K562 (cell line): ENCODE measurements at regions not wholly inside any gene's neighbourhood (a gene's known extent, or its start where the extent isn't known, plus 50 kb on each side); places are given as distances from the start of the nearest gene placed in this dataset.

Experiments used
- ATAC-seq: fragments of 200-7000 bp; cut with Tn5 transposase; 3 replicates; pipeline ENCODE4 v1.9.1; 2020; ENCODE audit warnings: moderate library complexity
- BruUV-seq: library from RNA; stranded (reverse); fragments of 400-500 nt; replicated peaks from 2 replicates; lab custom pipeline; 2021; lab: Mats Ljungman, UMichigan
- CTCF ChIA-PET: fragments of 300-600 bp; formaldehyde crosslinking; extraction: SDS; loops from one replicate; lab custom pipeline; 2021; ENCODE audit warnings: low intra/inter-chr PET ratio; lab: Yijun Ruan, JAX
- POLR2A ChIA-PET: fragments of 300-600, 350-650 bp; sonication (Branson Sonifier 250); formaldehyde crosslinking; extraction: SDS; loops from one replicate; lab custom pipeline; 2021; ENCODE audit warnings: antibody characterized with exemption, inconsistent platforms; lab: Yijun Ruan, JAX
- DNase-seq, 4 experiments: peaks; one replicate each; pipeline versions ENCODE4 v3.0.0 to v3.0.0-alpha.2; 2011 to 2018; ENCODE audit warnings: low spot score in 3 of 4, mixed read lengths in 3 of 4; ENCODE audit errors: extremely low read depth in 1 of 4
- FAIRE-seq: peaks from 2 replicates; lab custom pipeline; 2011; peaks lifted over from hg19 to GRCh38; lab: Jason Lieb, UNC
- H2AFZ ChIP-seq: 2 replicates; pipeline ENCODE4 v1.6.0; 2011; ENCODE audit warnings: low read depth, low read length, control low read depth, inconsistent platforms
- H3K27ac ChIP-seq: fragments of 200-600 bp; 3 replicates; pipeline ENCODE4 v1.8.0; 2011; ENCODE audit warnings: low read depth, mild to moderate bottlenecking, control low read depth, inconsistent platforms, low read length, moderate library complexity, mixed read lengths; ENCODE audit errors: extremely low read depth
- H3K27me3 ChIP-seq, 2 experiments: fragments of 300-600 bp in 1 of 2; 2 replicates in 1 of 2; 3 replicates in 1 of 2; pipeline versions ENCODE4 v1.6.0 to v1.8.0; 2011; ENCODE audit warnings: inconsistent platforms in 2 of 2, low read length in 2 of 2, mild to moderate bottlenecking in 1 of 2, mixed read lengths in 1 of 2, moderate library complexity in 1 of 2; ENCODE audit not compliant: control insufficient read depth in 2 of 2, insufficient read depth in 2 of 2
- H3K36me3 ChIP-seq: fragments of 300-600 bp; 3 replicates; pipeline ENCODE4 v1.8.0; 2011; ENCODE audit warnings: mild to moderate bottlenecking, low read length, inconsistent platforms; ENCODE audit not compliant: control insufficient read depth, insufficient read depth
- H3K4me1 ChIP-seq, 2 experiments: fragments of 200-600 bp in 1 of 2; replicated peaks in 1 of 2; 2 replicates in 1 of 2; 3 replicates in 1 of 2; pipeline versions ENCODE4 v1.5.1 to v1.8.0; 2011; ENCODE audit warnings: inconsistent platforms in 2 of 2, low read length in 2 of 2, mild to moderate bottlenecking in 1 of 2, mixed read lengths in 1 of 2, moderate library complexity in 1 of 2; ENCODE audit not compliant: control insufficient read depth in 2 of 2, insufficient read depth in 2 of 2
- H3K4me2 ChIP-seq: 2 replicates; pipeline ENCODE4 v1.6.1; 2011; ENCODE audit warnings: low read length, control low read depth, inconsistent platforms, mixed read lengths; ENCODE audit not compliant: insufficient read depth
- H3K4me3 ChIP-seq: fragments of 200-600 bp; sonication (generic), shearing (Covaris generic); 2 replicates; pipeline ENCODE4 v1.5.1; 2016; ENCODE audit warnings: control low read depth, inconsistent platforms
- H3K79me2 ChIP-seq: fragments of 200-600 bp; 3 replicates; pipeline ENCODE4 v1.8.0; 2011; ENCODE audit warnings: low read length, inconsistent platforms; ENCODE audit not compliant: control insufficient read depth, insufficient read depth
- H3K9ac ChIP-seq, 2 experiments: 2 replicates each; pipeline versions ENCODE4 v1.6.0 to v1.6.1; 2011; ENCODE audit warnings: low read depth in 2 of 2, low read length in 2 of 2, control low read depth in 1 of 2, inconsistent platforms in 1 of 2, mild to moderate bottlenecking in 1 of 2, mixed read lengths in 1 of 2; ENCODE audit not compliant: insufficient read depth in 1 of 2
- H3K9me1 ChIP-seq: one replicate; pipeline ENCODE4 v1.6.0; 2011; ENCODE audit warnings: inconsistent platforms, mild to moderate bottlenecking, low read length, moderate library complexity; ENCODE audit not compliant: control insufficient read depth, insufficient read depth
- H3K9me3 ChIP-seq: replicated peaks from 2 replicates; pipeline ENCODE4 v1.5.1; 2011; ENCODE audit warnings: low read depth, low read length, inconsistent platforms; ENCODE audit not compliant: control insufficient read depth, insufficient read depth
- H4K20me1 ChIP-seq: replicated peaks from 2 replicates; pipeline ENCODE4 v1.6.1; 2011; ENCODE audit warnings: low read length, inconsistent platforms, mixed read lengths; ENCODE audit not compliant: control insufficient read depth, insufficient read depth
- C11orf30 ChIP-seq: fragments of 450-650 bp; IDR thresholded peaks from 2 replicates; pipeline ENCODE4 v1.6.1; 2016; ENCODE audit warnings: low read depth, mild to moderate bottlenecking
- GTF2F1 ChIP-seq: IDR thresholded peaks from 2 replicates; pipeline ENCODE4 v1.6.1; 2011; ENCODE audit warnings: low read depth, low read length, improper control_type of control experiment
- HDAC2 ChIP-seq: fragments of 450-650 bp; IDR thresholded peaks from 2 replicates; pipeline ENCODE4 v1.6.1; 2016; ENCODE audit warnings: mild to moderate bottlenecking
- HDAC8 ChIP-seq: fragments of 450-650 bp; IDR thresholded peaks from 2 replicates; pipeline ENCODE4 v1.6.1; 2016; ENCODE audit warnings: mild to moderate bottlenecking, missing genetic modification characterization, moderate library complexity, missing compliant biosample characterization
- HDGF ChIP-seq: fragments of 450-650 bp; IDR thresholded peaks from 2 replicates; pipeline ENCODE4 v1.6.1; 2016
- ID3 ChIP-seq, 2 experiments: fragments of 250-450 bp in 1 of 2; fragments of 450-650 bp in 1 of 2; sonication (Bioruptor Pico) in 1 of 2; IDR thresholded peaks; 2 replicates each; pipeline versions ENCODE4 v1.6.1 to v1.8.0; 2016 to 2021; ENCODE audit warnings: mild to moderate bottlenecking in 2 of 2, moderate library complexity in 2 of 2, missing compliant biosample characterization in 1 of 2, missing genetic modification characterization in 1 of 2
- L3MBTL2 ChIP-seq: fragments of 450-650 bp; IDR thresholded peaks from 2 replicates; pipeline ENCODE4 v1.6.1; 2016; ENCODE audit warnings: mild to moderate bottlenecking, moderate library complexity
- LARP7 ChIP-seq: fragments of 450-650 bp; IDR thresholded peaks from 2 replicates; pipeline ENCODE4 v1.6.1; 2016
- MAFF ChIP-seq: IDR thresholded peaks from 2 replicates; pipeline ENCODE4 v1.6.1; 2012; ENCODE audit warnings: low read length, improper control_type of control experiment
- MAFG ChIP-seq: fragments of 450-650 bp; conservative IDR thresholded peaks from 2 replicates; pipeline ENCODE4 v1.6.1; 2016; ENCODE audit warnings: missing genetic modification characterization, missing compliant biosample characterization
- MAFK ChIP-seq: IDR thresholded peaks from 2 replicates; pipeline ENCODE4 v1.6.1; 2011; ENCODE audit warnings: low read length, improper control_type of control experiment
- MCM7 ChIP-seq, 2 experiments: fragments of 450-650 bp; IDR thresholded peaks; 2 replicates each; pipeline ENCODE4 v1.6.1; 2016 to 2018
- MEF2A ChIP-seq: IDR thresholded peaks from 2 replicates; pipeline ENCODE4 v1.6.1; 2011; ENCODE audit warnings: low read depth, mild to moderate bottlenecking, low read length, moderate library complexity; ENCODE audit not compliant: control insufficient read depth
- MXI1 ChIP-seq: IDR thresholded peaks from 2 replicates; pipeline ENCODE4 v1.6.1; 2011; ENCODE audit warnings: low read depth, mild to moderate bottlenecking, improper control_type of control experiment, low read length
- SNIP1 ChIP-seq: fragments of 450-650 bp; IDR thresholded peaks from 2 replicates; pipeline ENCODE4 v1.7.1; 2017; ENCODE audit warnings: low read depth, mild to moderate bottlenecking
- XRCC5 ChIP-seq: fragments of 200-400 bp; formaldehyde crosslinking; IDR thresholded peaks from 2 replicates; pipeline ENCODE4 v1.6.1; 2017; ENCODE audit warnings: low read depth, mild to moderate bottlenecking, low read length
- ZBTB49 ChIP-seq: sonication (generic); formaldehyde crosslinking; IDR thresholded peaks from 2 replicates; pipeline ENCODE4 v1.8.0; 2022; ENCODE audit warnings: missing genetic modification reagents, mild to moderate bottlenecking, borderline replicate concordance
- ZNF253 ChIP-seq: fragments of 250-450 bp; sonication (Bioruptor Pico); conservative IDR thresholded peaks from 2 replicates; pipeline ENCODE4 v1.6.1; 2021; ENCODE audit warnings: mild to moderate bottlenecking
- ZNF316 ChIP-seq: fragments of 450-650 bp; IDR thresholded peaks from 2 replicates; pipeline ENCODE4 v1.6.1; 2016
- ZNF766 ChIP-seq: fragments of 200-800 bp; sonication (Bioruptor generic); conservative IDR thresholded peaks from 2 replicates; pipeline ENCODE4 v1.6.1; 2016; ENCODE audit warnings: missing genetic modification characterization, missing compliant biosample characterization
- WGBS: fragments of 100-300 bp; shearing (Covaris generic); methylation state at CpG from one replicate; pipeline ENCODE4 v1.1.6; 2016; ENCODE audit warnings: low coverage, mixed read lengths; ENCODE audit not compliant: insufficient coverage; ENCODE audit errors: missing lambda C conversion rate; 5-methylcytosine and 5-hydroxymethylcytosine counted together
- in situ Hi-C: fragments of 300-500 bp; cut with MboI; formaldehyde crosslinking; loops from 4 replicates; pipeline ENCODE4 v1.15.0; 2018; ENCODE audit warnings: inconsistent platforms, mixed read lengths
- intact Hi-C: fragments of 100-400 bp; cut with micrococcal nuclease; formaldehyde crosslinking; loops from 2 replicates; pipeline ENCODE4 v1.14.2; 2022
- TF ChIP-seq, protein P1 (sequence below): fragments of 450-650 bp; IDR thresholded peaks from 2 replicates; pipeline ENCODE4 v1.7.0; 2016; ENCODE audit warnings: borderline replicate concordance

DNA sequence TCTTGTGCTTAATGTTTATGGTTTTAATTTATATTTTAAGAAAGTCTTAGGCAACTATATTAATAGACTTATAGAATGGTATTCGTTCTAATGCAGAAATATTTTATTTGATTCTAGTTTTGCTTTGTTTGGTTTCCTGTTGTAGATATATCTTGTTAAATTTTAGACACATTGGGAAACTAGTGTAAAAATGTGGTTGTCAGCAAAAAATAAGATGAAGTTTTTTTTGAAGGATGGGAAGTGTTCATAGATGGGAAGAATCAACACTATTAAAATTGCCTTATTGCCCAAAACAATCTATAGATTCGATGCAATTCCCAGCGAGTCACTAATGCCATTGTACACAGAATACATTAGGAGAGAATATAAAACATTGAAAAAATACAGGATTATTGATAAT lies 278.9 kb downstream of the ZWINT start:
- Histone ChIP-seq H3K27ac (no peak overlapping the region), H3K9me3 (no peaks in the 10 kb centered on the region; the same call in 1 of the 2 replicates), H3K4me3 (no peak overlapping the region), H3K4me2 (no peak overlapping the region), H3K27me3 (no peaks in the 10 kb centered on the region), H4K20me1 (no peaks in the 10 kb centered on the region), H2AFZ (no peak overlapping the region), H3K36me3 (no peaks in the 10 kb centered on the region), H3K4me1 (no peaks in the 10 kb centered on the region), H3K79me2 (no peaks in the 10 kb centered on the region), H3K9ac (no peak overlapping the region), H3K9me1 (no peaks in the 10 kb centered on the region)
- 2% methylated on average over 3 of the region's 3 CpGs for WGBS
- DNase-seq (no peak), ATAC-seq (no peak), FAIRE-seq (no peak)
- intact Hi-C loops: no loop called here
- in situ Hi-C loops: no loop called here
- ChIA-PET CTCF (no interaction called here), POLR2A (no interaction called here)
- BruUV-seq: no TSS peak
- TF ChIP-seq MAFF: peak; percentile 75
- no peak for TF ChIP-seq ZNF766
- peak; percentile 80 for TF ChIP-seq ZNF316
- no peak for TF ChIP-seq ZNF253 (CRISPR knock-in tag)
- TF ChIP-seq LARP7: no peak
- TF ChIP-seq XRCC5: no peak
- TF ChIP-seq SNIP1: no peak
- TF ChIP-seq ID3 (CRISPR knock-in tag; IDR thresholded peaks at IDR 0.05): no peak
- no peak for TF ChIP-seq ID3 (tag; IDR thresholded peaks at IDR 0.05)
- no peak for TF ChIP-seq MXI1
- no peak for TF ChIP-seq GTF2F1
- no peak for TF ChIP-seq HDAC2
- peak; percentile 60 for TF ChIP-seq C11orf30
- TF ChIP-seq MEF2A: no peak
- no peak for TF ChIP-seq ZBTB49 (CRISPR knock-in tag)
- no peak for TF ChIP-seq HDAC8 (tag)
- TF ChIP-seq L3MBTL2: no peak
- TF ChIP-seq MCM7 (IDR thresholded peaks at IDR 0.05): no peak
- peak; percentile 80 for TF ChIP-seq MAFK
- TF ChIP-seq HDGF: no peak
- TF ChIP-seq, protein P1, sequence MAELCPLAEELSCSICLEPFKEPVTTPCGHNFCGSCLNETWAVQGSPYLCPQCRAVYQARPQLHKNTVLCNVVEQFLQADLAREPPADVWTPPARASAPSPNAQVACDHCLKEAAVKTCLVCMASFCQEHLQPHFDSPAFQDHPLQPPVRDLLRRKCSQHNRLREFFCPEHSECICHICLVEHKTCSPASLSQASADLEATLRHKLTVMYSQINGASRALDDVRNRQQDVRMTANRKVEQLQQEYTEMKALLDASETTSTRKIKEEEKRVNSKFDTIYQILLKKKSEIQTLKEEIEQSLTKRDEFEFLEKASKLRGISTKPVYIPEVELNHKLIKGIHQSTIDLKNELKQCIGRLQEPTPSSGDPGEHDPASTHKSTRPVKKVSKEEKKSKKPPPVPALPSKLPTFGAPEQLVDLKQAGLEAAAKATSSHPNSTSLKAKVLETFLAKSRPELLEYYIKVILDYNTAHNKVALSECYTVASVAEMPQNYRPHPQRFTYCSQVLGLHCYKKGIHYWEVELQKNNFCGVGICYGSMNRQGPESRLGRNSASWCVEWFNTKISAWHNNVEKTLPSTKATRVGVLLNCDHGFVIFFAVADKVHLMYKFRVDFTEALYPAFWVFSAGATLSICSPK: no peak
- TF ChIP-seq MAFG (tag): peak; percentile 62
